Ammon's horn (tissue), 1 donor: ENCODE measurements at regions not wholly inside any gene's neighbourhood (a gene's known extent, or its start where the extent isn't known, plus 50 kb on each side); places are given as distances from the start of the nearest gene placed in this dataset.

ENCODE experiments used
- DNase-seq: peaks from one replicate; pipeline ENCODE4 v3.0.0-alpha.2; 2016; ENCODE audit warnings: low spot score

DNA sequence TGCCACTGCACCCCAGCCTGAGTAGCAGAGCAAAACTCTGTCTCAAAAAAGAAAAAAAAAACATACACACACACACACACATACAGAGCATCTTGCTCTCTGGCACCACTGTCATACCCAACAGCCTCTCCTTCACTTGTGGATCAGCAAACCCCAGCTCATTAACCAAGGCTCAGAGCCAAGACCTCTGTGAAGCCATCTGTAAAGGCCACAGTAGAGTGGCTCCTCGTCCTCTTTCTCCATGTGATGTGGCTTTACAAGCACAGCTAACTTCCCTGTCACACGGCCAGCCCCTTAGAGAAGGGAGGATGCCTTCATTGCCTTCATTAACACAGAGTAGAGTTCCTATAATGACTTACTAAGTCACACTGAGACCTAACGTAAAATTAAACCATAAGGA, 62.7 kb upstream of the LSM14A start:
- no peak for DNase-seq

DNA sequence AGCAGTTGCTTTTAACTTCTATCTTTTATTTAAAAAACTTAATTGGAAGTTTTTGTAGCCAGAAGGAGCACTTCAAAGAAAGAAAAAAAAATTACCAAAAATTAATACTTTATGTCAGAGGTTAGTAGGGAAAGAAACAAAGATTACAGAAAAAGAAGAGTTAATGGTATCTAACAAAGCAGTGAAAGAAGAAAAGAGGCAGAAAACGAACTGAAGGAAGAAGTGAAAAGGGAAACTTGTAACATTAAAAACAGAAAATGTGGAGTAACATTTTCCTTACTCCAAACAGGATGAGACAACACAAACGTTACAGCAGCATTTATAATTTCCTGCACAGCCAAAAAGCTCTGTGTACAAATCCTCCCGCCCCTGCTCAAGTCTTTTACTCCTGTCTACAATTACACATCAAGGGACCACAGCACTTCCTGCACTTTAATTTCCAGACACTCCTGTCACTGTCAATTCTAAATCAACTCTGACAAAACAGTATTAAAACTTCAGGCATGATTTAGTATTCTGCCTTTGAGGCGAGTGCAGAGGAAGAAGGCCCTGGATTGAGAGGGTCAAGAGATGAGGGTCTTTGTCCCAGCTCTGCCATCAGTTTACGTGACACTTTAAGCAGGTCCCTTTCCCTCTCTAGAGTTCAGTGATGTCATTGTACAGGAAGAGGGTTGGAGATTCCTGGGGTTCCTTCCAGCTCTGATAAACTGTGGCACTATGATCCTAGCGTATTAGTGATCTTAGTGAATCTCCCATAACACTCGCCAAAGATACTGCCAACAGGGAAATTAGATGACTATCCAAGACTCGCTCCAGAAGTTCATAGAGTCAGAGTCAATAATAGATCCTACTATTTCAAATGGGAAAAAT, 53.2 kb upstream of the LSM14A start:
- DNase-seq = no peak

DNA sequence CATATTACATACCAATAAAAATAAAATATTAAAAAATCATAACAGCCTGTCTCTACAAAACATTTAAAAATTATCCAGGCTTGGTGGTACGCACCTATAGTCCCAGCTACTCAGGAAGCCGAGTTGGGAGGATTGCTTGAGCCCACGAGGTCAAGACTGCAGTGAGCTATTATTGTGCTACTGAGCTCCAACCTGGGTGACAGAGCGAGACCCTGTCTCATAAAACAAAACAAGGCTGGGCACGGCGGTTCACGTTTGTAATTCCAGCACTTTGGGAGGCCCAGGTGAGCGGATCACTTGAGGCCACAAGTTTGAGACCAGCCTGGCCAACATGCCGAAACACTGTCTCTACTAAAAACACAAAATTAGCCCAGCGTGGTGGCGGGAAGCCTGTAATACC, 52.2 kb upstream of the LSM14A start:
- no peak for DNase-seq

DNA sequence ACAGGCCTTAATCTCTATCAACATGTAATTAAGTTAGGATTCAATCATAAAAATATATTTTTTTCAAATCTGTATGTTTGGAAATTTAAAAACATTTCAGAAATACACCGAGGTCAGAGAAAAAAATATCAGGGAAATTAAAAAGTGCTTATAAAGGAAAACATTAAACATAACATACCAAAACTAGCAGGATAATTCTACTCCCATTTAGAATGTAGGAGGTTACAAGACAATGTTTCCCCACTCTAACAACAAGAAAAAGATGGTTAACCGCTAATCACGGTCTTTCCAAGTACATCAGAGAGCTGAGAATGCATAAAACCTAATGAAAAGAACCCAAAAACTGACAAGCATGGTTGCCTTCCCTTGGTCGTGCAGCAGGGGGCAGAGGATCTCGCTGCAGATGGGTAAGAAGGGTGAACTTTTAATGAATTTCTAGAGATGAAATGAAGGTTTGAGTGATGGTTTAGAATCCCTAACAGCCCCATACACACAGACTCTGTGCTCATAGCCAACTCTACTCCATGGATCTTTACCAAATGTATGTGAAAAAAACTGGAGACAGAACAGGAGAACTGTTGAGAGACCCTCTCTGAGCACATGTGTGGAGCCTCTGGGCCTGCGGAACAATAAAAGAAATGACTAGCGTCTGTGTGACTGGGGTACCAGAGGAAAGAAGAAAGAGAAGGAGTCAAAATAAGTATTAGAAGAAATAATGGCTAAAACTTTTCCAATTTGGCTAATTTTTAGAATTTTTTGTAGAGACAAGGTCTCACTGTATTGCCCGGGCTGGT, 51.3 kb upstream of the LSM14A start:
- DNase-seq = peak; percentile 13
